Epithelial cell of esophagus (primary cell): ENCODE measurements at regions not wholly inside any gene's neighbourhood (a gene's known extent, or its start where the extent isn't known, plus 50 kb on each side); places are given as distances from the start of the nearest gene placed in this dataset.
"Not testable (repeated sequence)": the region's sequence is repeated elsewhere in the genome, so short reads cannot be mapped to it uniquely, and the experiment has no call there.

Source experiments
- DNase-seq: peaks from one replicate; pipeline ENCODE4 v3.0.0; 2010; ENCODE audit warnings: low read depth
- H3K4me3 ChIP-seq: 2 replicates; pipeline ENCODE4 v1.5.1; 2011; ENCODE audit warnings: mild to moderate bottlenecking, low read length, control low read depth
- CTCF ChIP-seq: IDR thresholded peaks from 2 replicates; pipeline ENCODE4 v1.5.1; 2011; ENCODE audit warnings: low read depth, mild to moderate bottlenecking, low read length, control low read depth, inconsistent platforms; ENCODE audit not compliant: insufficient read depth; ENCODE audit errors: missing control alignments

DNA sequence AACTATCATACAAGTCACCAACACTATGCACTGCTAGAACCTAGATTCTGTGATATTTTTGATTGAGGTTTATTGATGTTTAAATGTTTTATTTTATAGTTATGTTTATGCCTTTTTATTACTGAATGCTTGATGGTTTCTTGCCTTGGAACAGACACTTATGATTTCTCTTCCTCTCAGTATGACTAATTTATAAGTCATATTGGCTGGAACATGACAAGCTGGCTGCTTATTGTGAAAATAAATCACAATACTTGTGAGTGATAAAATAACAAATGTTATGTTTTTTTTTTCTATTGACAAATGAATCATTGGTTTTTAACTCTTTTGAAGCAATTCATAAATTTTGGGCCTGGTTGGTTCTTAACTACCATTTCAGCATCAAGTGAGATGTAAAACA lies 142.0 kb upstream of the MALRD1 start:
- TF ChIP-seq CTCF: no peak
- DNase-seq: no peak
- H3K4me3 ChIP-seq: no peak overlapping the region

- H3K4me3 ChIP-seq, DNase-seq: not testable (repeated sequence)
Measured at GRCh38 chr10:18917431-18917830, 131.2 kb upstream of the MALRD1 start.

DNA sequence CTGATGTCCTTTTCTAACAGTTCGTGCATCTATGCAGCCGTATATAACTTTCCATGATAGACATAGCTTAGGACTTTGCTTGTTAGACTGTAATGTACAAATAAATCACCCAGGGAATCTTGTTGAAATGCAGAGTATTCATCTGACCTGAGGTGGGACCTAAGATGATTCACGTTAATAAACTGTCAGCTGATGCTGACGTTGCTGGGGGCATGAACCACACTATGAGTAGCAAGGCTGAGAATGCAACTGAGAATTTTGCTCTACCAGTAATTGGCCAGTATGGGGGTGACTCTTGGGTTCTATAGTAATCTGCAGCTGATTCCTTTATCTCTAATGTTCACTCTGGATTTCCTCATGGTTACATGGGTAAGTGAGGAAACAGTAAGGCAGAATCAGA lies 130.1 kb upstream of the MALRD1 start:
- no peak overlapping the region for H3K4me3 ChIP-seq
- no peak for DNase-seq
- TF ChIP-seq CTCF: no peak

DNA sequence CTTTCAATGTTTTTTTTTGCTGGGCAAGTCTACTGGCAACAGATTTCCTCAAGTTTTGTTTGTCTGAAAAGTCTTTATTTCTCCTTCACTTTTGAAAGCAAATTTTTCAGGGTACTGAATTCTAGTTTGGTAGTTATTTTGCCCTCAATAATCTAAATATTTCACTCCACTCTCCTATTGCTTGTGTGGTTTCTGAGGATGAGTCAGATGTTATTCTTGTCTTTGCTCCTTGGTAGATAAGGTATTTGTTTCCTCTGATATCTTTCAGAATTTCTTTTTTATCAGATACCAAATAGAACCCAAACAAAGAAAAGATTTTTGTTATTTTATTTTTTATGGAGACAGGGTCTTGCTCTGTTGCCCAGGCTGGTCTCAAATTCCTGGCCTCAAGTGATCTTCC lies 99.2 kb upstream of the MALRD1 start:
- DNase-seq: no peak
- H3K4me3 ChIP-seq: no peak overlapping the region
- TF ChIP-seq CTCF: no peak

DNA sequence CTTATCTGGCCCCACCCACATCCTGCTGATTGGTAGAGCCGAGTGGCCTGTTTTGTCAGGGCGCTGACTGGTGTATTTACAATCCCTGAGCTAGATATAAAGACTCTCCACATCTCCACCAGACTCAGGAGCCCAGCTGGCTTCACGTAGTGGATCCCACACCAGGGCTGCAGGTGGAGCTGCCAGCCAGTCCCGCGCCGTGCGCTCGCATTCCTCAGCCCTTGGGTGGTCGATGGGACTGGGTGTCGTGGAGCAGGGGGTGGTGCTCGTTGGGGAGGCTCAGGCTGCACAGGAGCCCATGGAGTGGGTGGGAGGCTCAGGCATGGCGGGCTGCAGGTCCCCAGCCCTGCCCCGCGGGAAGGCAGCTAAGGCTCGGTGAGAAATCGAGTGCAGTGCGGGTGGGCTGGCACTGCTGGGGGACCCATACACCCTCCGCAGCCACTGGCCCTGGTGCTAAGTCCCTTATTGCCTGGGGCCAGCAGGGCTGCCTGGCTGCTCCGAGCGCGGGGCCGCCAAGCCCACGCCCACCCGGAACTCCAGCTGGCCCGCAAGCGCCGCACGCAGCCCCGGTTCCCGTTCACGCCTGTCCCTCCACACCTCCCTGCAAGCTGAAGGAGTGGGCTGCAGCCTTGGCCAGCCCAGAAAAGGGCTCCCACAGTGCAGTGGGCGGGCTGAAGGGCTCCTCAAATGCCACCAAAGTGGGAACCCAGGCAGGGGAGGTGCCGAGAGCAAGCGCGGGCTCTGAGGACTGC lies 97.4 kb upstream of the MALRD1 start:
- not testable (repeated sequence) for H3K4me3 ChIP-seq, DNase-seq

- TF ChIP-seq CTCF: no peak
- no peak overlapping the region for H3K4me3 ChIP-seq
- DNase-seq: no peak
Measured at GRCh38 chr10:18955061-18955460, 93.5 kb upstream of the MALRD1 start.

DNA sequence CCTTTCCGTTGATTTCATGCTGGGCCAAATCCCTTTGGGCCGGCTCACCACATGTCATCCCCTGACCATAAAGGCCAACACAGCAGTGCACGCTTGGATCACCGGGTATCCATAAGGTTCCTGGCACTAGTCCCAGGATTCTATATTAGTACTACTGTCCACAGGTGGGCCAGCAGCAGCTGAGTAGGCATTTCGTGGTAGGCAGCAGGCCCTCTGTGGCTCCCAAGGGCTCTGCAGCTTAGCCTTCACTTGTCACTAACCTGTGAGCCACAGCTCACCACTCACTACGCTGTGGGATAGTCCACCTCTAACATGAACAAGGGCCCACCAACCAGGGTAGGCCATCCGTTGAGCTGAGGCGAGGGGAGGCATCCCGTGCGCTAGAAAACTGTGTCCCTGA lies 89.2 kb upstream of the MALRD1 start:
- TF ChIP-seq CTCF: no peak
- H3K4me3 ChIP-seq: no peak overlapping the region
- DNase-seq: no peak

GRCh38 chr10:18960466-18961079 lies 88.0 kb upstream of the MALRD1 start:
- TF ChIP-seq CTCF: no peak
- H3K4me3 ChIP-seq: no peak overlapping the region
- no peak for DNase-seq
